WTC11 (cell line): ENCODE measurements at regions not wholly inside any gene's neighbourhood (a gene's known extent, or its start where the extent isn't known, plus 50 kb on each side); places are given as distances from the start of the nearest gene placed in this dataset.

Experiments used
- ATAC-seq: fragments of 200-7000 bp; cut with Tn5 transposase; 2 replicates; pipeline ENCODE4 v1.10.0; 2021; ENCODE audit warnings: mild to moderate bottlenecking, moderate library complexity
- CTCF ChIA-PET: fragments of 300-600 bp; sonication (Branson Sonifier 250); formaldehyde crosslinking; loops from one replicate; lab custom pipeline; 2021; ENCODE audit warnings: antibody characterized with exemption; lab: Charles Lee
- POLR2A ChIA-PET: fragments of 350-600 bp; sonication (Branson Sonifier 250); formaldehyde crosslinking; loops from one replicate; lab custom pipeline; 2021; ENCODE audit warnings: antibody characterized with exemption; lab: Charles Lee
- DNase-seq: peaks from one replicate; pipeline ENCODE4 v3.0.0; 2021; ENCODE audit warnings: low spot score
- H3K27ac Mint-ChIP-seq: 2 replicates; pipeline ENCODE4 v1.8.0; 2021; ENCODE audit warnings: mixed read lengths
- H3K27me3 Mint-ChIP-seq: 2 replicates; pipeline ENCODE4 v1.8.0; 2021; ENCODE audit warnings: low read depth, mild to moderate bottlenecking, moderate library complexity, mixed read lengths
- H3K36me3 Mint-ChIP-seq: 2 replicates; pipeline ENCODE4 v1.8.0; 2021; ENCODE audit warnings: mixed read lengths
- H3K4me1 Mint-ChIP-seq: 2 replicates; pipeline ENCODE4 v1.8.0; 2022; ENCODE audit warnings: mixed read lengths
- H3K4me3 Mint-ChIP-seq: 2 replicates; pipeline ENCODE4 v1.8.0; 2021; ENCODE audit warnings: mild to moderate bottlenecking, moderate library complexity, mixed read lengths
- H3K9me3 Mint-ChIP-seq: 2 replicates; pipeline ENCODE4 v1.8.0; 2021; ENCODE audit warnings: mixed read lengths
- ATF3 ChIP-seq: sonication (generic); formaldehyde crosslinking; conservative IDR thresholded peaks from 2 replicates; pipeline ENCODE4 v1.8.1; 2022; ENCODE audit warnings: mild to moderate bottlenecking, missing genetic modification reagents
- CDX4 ChIP-seq: fragments of 250-450 bp; sonication (Bioruptor Pico); IDR thresholded peaks from 2 replicates; pipeline ENCODE4 v1.9.0; 2021; ENCODE audit warnings: moderate library complexity, mild to moderate bottlenecking, inconsistent platforms, borderline replicate concordance
- HMGA2 ChIP-seq: fragments of 250-450 bp; sonication (Bioruptor Pico); IDR thresholded peaks from 2 replicates; pipeline ENCODE4 v1.4.0; 2021; ENCODE audit warnings: mild to moderate bottlenecking, moderate library complexity
- MXD4 ChIP-seq: fragments of 250-450 bp; sonication (Bioruptor Pico); IDR thresholded peaks from 2 replicates; pipeline ENCODE4 v1.8.0; 2021; ENCODE audit warnings: mild to moderate bottlenecking, moderate library complexity, borderline replicate concordance
- MYBL2 ChIP-seq: sonication (generic); formaldehyde crosslinking; IDR thresholded peaks from 2 replicates; pipeline ENCODE4 v1.8.1; 2023; ENCODE audit warnings: mild to moderate bottlenecking, moderate library complexity, missing genetic modification reagents
- NFATC4 ChIP-seq: fragments of 250-450 bp; sonication (Bioruptor Pico); IDR thresholded peaks from 2 replicates; pipeline ENCODE4 v1.9.0; 2021; ENCODE audit warnings: mild to moderate bottlenecking
- NFYB ChIP-seq: sonication (generic); formaldehyde crosslinking; conservative IDR thresholded peaks from 2 replicates; pipeline ENCODE4 v1.8.0; 2022; ENCODE audit warnings: low read depth, missing genetic modification reagents
- NR2C2 ChIP-seq: sonication (generic); formaldehyde crosslinking; IDR thresholded peaks from 2 replicates; pipeline ENCODE4 v1.8.0; 2022; ENCODE audit warnings: mild to moderate bottlenecking, missing genetic modification reagents
- OVOL2 ChIP-seq: fragments of 250-450 bp; sonication (Bioruptor Pico); IDR thresholded peaks from 2 replicates; pipeline ENCODE4 v1.9.0; 2021; ENCODE audit warnings: mild to moderate bottlenecking, borderline replicate concordance
- PREB ChIP-seq: sonication (generic); formaldehyde crosslinking; IDR thresholded peaks from 2 replicates; pipeline ENCODE4 v1.8.1; 2022; ENCODE audit warnings: mild to moderate bottlenecking, missing genetic modification reagents, moderate library complexity, borderline replicate concordance
- SMAD4 ChIP-seq: sonication (generic); formaldehyde crosslinking; IDR thresholded peaks from 2 replicates; pipeline ENCODE4 v1.8.0; 2022; ENCODE audit warnings: mild to moderate bottlenecking, missing genetic modification reagents
- SOX15 ChIP-seq: fragments of 250-450 bp; sonication (Bioruptor Pico); IDR thresholded peaks from 2 replicates; pipeline ENCODE4 v1.9.0; 2021; ENCODE audit warnings: mild to moderate bottlenecking
- USF1 ChIP-seq: sonication (generic); formaldehyde crosslinking; IDR thresholded peaks from 2 replicates; pipeline ENCODE4 v1.8.0; 2022; ENCODE audit warnings: mild to moderate bottlenecking, missing genetic modification reagents
- ZBTB21 ChIP-seq: sonication (generic); formaldehyde crosslinking; IDR thresholded peaks from 2 replicates; pipeline ENCODE4 v1.8.1; 2023; ENCODE audit warnings: mild to moderate bottlenecking, missing genetic modification reagents, borderline replicate concordance
- ZNF219 ChIP-seq: sonication (generic); formaldehyde crosslinking; IDR thresholded peaks from 2 replicates; pipeline ENCODE4 v1.8.0; 2023; ENCODE audit warnings: missing genetic modification reagents, mild to moderate bottlenecking, borderline replicate concordance
- ZNF281 ChIP-seq: sonication (generic); formaldehyde crosslinking; IDR thresholded peaks from 2 replicates; pipeline ENCODE4 v1.8.0; 2023; ENCODE audit warnings: mild to moderate bottlenecking, missing genetic modification reagents
- ZNF317 ChIP-seq: sonication (generic); formaldehyde crosslinking; IDR thresholded peaks from 2 replicates; pipeline ENCODE4 v1.8.1; 2023; ENCODE audit warnings: low read depth, mild to moderate bottlenecking, moderate library complexity, missing genetic modification reagents, borderline replicate concordance
- ZNF396 ChIP-seq: fragments of 250-450 bp; sonication (Bioruptor Pico); IDR thresholded peaks from 2 replicates; pipeline ENCODE4 v1.8.0; 2021; ENCODE audit warnings: mild to moderate bottlenecking, moderate library complexity, borderline replicate concordance
- ZNF423 ChIP-seq: fragments of 250-450 bp; sonication (Bioruptor Pico); IDR thresholded peaks from 2 replicates; pipeline ENCODE4 v2.1.2; 2022; ENCODE audit warnings: mild to moderate bottlenecking, moderate library complexity
- ZSCAN18 ChIP-seq: fragments of 250-450 bp; sonication (Bioruptor Pico); IDR thresholded peaks from 2 replicates; pipeline ENCODE4 v2.1.2; 2022; ENCODE audit warnings: mild to moderate bottlenecking, moderate library complexity

GRCh38 chr1:198099755-198100154 lies 57.0 kb upstream of the NEK7 start (continued):
- no peak for TF ChIP-seq ZNF219
- TF ChIP-seq ZSCAN18 (CRISPR knock-in tag) = no peak
- TF ChIP-seq ZBTB21 (CRISPR knock-in tag) = no peak
- TF ChIP-seq ZNF423 (CRISPR knock-in tag) = no peak
- no peak for TF ChIP-seq USF1 (CRISPR knock-in tag)
- no peak for TF ChIP-seq SOX15 (CRISPR knock-in tag)

GRCh38 chr1:198101716-198102453 lies 54.9 kb upstream of the NEK7 start:
- H3K4me3 Mint-ChIP-seq = no peak overlapping the region
- POLR2A ChIA-PET = no interaction called here
- DNase-seq (no peak), ATAC-seq (no peak)
- H3K27ac Mint-ChIP-seq = no peak overlapping the region
- no peaks in the 10 kb centered on the region for H3K9me3 Mint-ChIP-seq
- TF ChIP-seq ATF3 (CRISPR knock-in tag) (no peak), MYBL2 (CRISPR knock-in tag) (no peak), ZNF396 (no peak), NFYB (no peak)
- peaks cover 4% of the 10 kb centered on the region for H3K4me1 Mint-ChIP-seq
- CTCF ChIA-PET = no interaction called here
- no peaks in the 10 kb centered on the region for H3K36me3 Mint-ChIP-seq
- no peaks in the 10 kb centered on the region for H3K27me3 Mint-ChIP-seq

- ATAC-seq (no peak), DNase-seq (no peak)
- TF ChIP-seq HMGA2 (no peak), ZBTB21 (CRISPR knock-in tag) (no peak), NR2C2 (CRISPR knock-in tag) (no peak), NFATC4 (CRISPR knock-in tag) (no peak), MXD4 (CRISPR knock-in tag) (no peak), SMAD4 (CRISPR knock-in tag) (no peak)
- ChIA-PET CTCF (no interaction called here), POLR2A (no interaction called here)
- Mint-ChIP-seq H3K27ac (no peak overlapping the region), H3K4me1 (peaks cover 2% of the 10 kb centered on the region; the same call in 1 of the 2 replicates), H3K27me3 (no peaks in the 10 kb centered on the region), H3K9me3 (no peaks in the 10 kb centered on the region; the same call in 1 of the 2 replicates), H3K36me3 (no peaks in the 10 kb centered on the region), H3K4me3 (no peak overlapping the region)
These were observed 54.4 kb upstream of the NEK7 start for GRCh38 chr1:198102454-198102827.

GRCh38 chr1:198105185-198105584 lies 51.6 kb upstream of the NEK7 start:
- no peak for DNase-seq
- Mint-ChIP-seq H3K36me3 (no peaks in the 10 kb centered on the region), H3K4me1 (peaks cover 5% of the 10 kb centered on the region; the same call in 1 of the 2 replicates), H3K9me3 (peaks cover 12% of the 10 kb centered on the region)
- CTCF ChIA-PET = interaction anchor here (0.5 kb wide), 1 partner anchor 12 kb away, joined by 3 read pairs; no protein-coding TSS in a partner anchor
- TF ChIP-seq ZNF317 (CRISPR knock-in tag) (no peak), ZNF281 (CRISPR knock-in tag) (no peak), ZNF219 (no peak), CDX4 (CRISPR knock-in tag) (no peak), PREB (CRISPR knock-in tag) (no peak), OVOL2 (CRISPR knock-in tag) (no peak)
- TF ChIP-seq, all 79 proteins: peak for 0
- Mint-ChIP-seq H3K27me3 (no peaks in the 10 kb centered on the region), H3K4me3 (no peak overlapping the region), H3K27ac (0 out of 2 replicates have a peak overlapping the region, but pooled peaks have one; percentile 22)
- no peak for ATAC-seq
- POLR2A ChIA-PET = no interaction called here
